ENCODE measurements at regions not wholly inside any gene's neighbourhood (a gene's known extent, or its start where the extent isn't known, plus 50 kb on each side); places are given as distances from the start of the nearest gene placed in this dataset.

DNA sequence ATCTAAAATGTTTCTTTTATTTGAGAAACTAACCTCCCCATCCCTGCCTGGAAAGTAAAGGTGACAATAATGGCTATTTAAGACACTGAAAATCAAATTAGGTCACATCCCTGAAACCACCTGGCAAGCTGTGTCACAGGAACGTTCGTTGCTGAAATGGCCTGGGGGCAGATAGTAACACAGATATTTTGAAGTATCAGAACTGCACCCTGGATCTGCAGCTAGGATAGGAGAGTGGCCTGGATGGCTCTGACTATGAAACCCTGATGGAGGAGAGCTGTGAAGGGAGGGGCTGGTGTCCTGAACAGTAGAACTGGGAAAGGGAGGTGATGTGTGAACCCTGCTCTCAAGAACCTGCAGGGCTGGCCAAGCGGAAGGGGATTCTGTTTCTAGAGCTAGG is 648.3 kb upstream of the CFAP20DC start:
- no peak for DNase-seq

DNA sequence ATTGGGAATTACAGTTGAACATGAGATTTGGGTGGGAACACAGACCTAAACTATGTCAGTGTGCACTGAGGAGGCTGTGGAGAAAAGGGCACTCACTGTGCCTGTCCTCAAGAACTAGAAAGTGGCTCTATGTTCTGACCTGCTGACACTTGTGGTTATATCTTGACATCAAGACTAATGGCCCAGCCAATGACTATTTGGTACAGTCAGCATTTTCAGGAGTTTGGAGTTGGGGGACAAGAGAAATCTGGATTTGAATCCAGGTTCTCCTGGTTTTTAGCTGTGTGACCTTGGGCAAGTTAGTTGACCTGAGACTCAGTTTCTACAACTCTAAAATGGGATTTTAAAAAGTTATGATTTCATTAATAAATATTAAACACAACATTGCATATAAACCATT is 647.0 kb upstream of the CFAP20DC start:
- DNase-seq, result no peak

DNA sequence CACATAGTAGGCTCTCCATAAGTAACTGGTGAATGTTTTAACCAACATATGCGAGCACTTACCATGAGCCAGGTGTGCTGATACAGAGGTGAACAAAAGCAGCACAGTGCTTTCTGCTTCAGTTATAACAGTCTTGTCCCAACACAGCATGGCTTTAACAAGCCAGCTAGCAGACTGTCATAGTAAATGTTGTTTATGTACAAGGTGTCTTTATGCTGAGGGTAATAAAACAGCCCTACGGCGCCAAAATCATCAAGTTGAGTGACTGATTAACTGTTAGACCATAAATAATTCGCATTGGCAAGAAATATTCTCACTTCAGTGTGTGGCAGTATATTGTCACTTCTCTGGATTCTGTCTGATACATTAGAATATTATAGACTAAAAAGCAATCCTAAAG is 646.0 kb upstream of the CFAP20DC start:
- DNase-seq, result no peak

DNA sequence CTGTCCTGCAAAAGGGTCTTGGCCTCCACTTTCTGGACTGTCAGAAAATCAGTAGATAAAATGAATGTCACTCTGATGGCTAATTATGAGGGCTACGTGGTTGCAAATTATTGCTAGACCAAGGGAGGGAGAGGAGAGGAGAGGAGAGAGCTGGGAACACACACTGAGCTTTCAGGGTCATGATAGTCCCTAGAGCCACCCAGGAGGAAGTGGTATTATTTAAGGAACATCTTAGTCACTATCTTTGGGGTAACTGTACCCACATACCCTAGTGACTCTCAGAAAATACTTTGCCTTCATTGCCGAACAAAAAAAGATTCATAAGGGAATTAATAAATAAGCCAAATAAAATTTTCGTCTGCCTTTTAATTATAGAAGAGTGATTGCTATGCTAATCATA is 642.3 kb upstream of the CFAP20DC start:
- no peak for DNase-seq

DNA sequence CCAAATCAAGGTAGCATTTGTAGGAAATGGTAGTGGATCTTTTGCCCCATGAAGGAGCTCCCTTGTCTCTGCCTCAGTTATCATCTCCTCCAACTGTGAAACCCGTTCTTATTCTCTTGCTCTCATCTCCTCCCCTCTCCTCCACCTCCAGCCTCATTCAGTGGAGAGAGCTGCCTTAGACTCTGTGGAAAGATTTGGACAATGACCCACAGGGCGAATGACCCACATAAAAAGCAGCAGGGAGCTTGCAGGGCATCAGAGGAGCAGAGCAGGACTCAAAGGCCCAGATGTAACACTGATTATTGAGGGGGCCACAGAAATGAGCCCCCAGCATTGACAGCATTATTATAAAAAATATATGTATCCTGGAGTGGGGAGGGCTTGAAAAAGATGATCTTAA is 641.1 kb upstream of the CFAP20DC start:
- DNase-seq, result no peak

DNA sequence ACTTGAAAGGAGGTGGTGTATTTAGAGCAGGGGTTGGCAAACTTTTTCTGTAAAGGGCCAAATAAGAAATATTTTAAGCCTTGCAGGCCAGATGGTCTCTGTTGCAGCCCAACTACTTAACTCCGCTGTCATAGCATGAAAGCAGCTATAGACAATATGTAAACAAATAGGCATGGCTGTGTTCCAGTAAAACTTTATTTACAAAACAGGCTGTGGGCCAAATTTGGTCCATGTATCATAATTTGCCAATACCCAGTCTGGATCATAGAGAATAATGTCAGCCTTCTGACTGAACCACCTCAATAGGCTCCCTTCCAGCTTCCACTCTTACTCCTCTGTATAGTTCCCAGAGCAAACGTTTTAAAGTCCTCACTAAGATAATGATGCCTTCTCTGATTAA is 638.8 kb upstream of the CFAP20DC start:
- no peak for DNase-seq

DNA sequence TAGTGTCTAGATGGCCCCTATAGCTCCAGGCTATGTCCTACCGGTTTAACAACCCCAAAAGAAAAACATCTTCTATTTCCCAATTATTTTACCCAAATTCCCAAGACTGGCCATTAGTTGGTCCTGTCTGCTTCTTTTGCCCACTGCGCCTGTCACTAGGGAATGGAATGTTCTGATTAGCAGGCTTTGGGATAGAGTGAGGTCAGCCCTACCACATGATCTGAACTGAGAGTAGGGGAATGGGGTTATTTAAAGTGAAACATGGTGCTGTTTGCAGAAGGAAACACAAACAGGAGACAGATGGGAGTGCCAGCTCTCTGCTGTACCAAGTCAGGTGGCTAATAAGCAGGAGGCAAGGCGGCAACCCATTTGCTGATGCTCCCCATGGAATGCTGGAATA is 635.6 kb upstream of the CFAP20DC start:
- DNase-seq, result no peak

DNA sequence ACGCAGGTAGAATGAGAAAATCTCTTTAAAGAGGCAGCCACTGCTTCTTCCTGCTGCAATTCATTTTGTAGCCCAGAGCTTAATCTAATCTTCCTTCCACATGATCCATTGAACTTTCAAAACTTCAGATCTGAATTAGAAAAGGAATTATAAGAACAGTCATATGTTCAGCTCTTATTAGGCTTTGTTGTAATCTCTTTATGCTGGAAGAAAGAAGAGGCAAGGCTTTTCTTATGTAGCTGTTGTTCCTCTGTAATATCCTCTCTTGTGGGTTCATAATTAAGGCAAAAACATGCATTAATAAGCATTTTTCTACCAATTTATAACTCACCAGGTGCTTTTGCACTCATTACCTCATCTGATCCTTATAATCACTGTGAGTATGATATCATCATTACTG is 634.9 kb upstream of the CFAP20DC start:
- no peak for DNase-seq

DNA sequence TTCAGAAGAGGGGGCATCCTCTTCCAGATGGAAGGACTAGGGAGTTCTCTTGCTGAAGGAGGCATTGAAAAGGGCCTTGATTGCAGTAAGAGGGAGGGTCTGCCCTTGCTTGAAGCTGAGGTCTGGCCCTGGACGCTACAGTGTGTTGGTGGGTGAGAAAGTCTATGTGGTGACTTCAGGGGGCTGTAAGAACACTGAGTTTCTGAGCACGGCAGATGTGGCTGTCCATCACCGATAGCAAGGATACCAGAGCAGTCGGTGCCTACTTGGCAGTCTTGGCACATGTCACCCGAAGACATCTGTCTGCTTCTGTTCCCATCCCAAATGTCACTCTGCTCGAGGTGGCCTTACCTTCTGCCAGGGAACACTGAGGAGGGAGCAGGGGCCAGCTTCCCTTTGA is 631.1 kb upstream of the CFAP20DC start:
- no peak for DNase-seq

DNA sequence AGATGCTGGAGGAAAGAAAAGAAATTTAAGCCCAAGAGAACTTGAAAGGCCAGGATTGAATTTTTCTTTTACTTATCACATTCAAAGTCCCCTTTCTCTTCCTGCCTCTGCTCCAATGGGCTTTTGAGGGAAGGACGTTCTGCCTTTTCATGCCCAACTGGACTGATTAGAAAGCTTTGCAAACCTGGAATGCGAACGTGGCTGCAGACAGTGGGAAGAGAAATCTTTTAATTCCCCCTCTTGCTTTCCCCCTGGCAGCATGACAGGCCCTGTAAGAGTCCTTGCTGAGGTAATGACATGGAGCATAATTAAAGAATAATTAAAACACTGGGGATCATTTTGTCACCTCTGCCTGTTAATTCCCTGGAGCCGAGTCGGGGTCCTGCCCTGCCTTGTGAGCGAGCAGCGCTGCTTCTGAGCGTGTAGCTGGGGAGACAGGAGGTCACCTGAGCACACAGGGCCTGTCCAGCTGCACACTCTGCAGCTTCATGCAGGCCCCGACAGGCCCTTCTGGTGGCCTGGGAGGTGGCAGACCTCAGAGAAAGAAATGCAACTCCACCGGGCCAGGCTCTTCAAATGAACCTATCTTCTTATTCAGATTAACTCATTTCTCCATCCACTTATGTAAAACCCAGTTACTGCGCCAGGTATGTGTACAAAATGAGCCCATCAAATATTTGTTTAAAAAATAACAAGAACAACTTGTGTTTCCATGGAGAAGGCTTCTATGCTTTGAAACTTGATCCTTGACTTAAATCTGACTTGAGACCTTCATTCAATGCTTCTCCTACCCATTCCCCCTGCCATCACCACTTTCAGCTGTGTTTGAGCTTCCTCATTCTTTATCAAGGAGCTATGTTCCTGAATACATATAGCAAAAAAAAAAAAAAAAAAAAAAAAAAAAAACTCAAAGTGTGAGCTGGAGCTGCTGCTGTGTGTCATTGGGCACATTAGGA is 628.2 kb upstream of the CFAP20DC start:
- DNase-seq, result no peak

DNA sequence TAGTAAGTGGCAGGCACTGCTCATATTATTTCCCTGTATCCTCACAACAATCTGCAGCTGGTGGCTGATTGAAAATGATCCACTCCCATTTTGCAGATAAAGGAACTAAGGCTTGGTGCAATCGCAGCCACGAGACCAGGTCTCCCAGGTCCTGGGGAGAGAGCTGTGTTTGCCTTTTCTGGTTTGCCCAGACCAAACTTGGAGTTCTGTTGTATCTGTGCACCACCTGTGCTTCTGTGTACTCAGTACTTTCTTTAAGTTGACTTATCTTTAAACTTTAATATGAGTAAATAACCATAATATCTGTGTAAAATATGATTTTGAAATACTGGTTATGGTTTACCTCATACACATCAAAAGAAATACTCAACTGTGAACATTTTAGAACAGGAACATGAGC is 625.7 kb upstream of the CFAP20DC start:
- DNase-seq, result no peak

DNA sequence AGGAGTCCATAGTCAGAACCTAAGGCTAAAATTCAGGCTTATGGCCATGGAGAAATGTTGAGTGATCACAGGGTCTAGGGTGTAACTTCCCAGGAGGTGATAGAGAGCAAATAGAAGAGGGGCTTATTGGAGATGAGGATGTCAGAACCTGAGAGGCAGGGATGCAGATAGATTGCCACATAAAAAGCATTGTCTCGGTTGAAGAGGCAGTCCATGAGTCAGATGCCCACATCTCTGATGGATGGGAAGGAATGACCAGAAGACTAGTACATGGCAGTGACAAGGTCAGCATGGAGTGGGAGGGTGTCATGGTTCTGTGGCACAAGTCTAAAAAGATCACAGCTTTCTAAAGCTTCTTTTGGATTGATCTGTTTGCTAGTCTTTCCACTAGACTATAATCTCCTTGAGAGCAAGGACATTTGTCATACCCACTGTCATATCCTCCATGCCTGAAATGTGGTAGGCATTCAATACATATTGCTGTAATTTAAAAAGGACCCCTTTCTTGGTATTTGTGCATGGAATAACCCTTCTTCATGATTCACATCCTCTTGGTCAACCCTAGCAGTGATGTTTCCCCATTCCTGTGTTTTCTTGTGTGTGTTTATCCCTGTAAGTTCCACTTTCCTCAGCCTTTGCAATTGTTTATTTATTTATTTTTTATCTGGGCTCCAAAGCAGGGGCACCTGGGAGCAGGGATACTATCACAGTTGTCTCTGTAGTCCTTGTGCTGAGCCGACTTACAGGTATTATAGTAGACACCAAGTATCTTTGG is 613.4 kb upstream of the CFAP20DC start:
- DNase-seq, result no peak

DNA sequence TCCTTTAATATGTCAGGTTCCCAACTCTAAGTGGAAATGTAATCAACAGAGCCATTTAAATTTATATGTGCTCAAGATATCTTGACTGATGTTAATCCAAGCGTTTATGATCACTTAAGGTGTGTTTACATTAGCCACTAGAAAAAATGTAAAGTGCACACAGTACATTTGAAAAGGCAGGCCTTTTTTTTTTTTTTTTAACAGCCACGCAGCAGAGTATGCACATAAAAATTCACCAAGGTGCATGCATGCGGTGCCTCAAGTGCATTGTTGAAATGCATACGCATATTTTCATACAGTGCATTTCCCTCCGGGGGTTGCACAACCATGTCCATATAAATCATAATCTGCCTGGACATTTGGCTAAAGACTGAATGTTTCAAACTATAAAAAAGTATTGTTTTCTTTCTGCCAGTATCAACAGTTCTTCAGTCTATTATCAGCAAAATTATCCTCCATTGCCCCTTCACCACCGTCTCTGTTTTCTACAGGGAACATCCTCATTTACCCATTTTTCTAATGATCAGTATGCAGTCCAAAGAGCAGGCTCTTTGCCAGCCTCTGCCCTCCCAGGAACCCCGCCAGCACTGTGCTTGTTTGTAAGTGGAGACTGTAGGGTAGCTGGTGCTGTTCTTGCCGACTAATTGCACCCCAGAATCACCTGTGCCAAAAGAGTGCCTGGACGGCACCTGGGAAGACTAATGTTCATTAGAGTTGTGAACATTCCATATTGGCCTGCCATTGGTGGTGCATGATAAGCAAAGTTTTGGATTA is 611.2 kb upstream of the CFAP20DC start:
- DNase-seq, result no peak

DNA sequence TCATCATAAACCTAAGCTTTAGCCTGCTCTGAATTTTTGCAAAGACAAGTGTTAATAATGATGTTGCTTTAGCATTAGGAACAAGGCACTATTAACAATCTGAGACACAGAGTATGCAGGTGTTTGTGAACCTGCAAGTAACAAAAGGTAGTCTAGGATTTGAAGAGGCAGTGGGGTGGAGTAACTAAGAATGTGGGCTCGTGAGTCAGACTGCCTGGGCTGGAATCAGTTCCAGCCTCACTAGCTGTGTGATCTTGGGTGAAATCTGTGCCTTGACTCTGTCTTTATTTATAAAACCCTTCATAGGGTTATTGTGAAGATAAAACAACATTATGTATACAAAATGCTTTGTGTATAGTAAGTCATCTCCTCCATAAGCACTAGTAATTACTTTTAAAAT is 610.6 kb upstream of the CFAP20DC start:
- no peak for DNase-seq

DNA sequence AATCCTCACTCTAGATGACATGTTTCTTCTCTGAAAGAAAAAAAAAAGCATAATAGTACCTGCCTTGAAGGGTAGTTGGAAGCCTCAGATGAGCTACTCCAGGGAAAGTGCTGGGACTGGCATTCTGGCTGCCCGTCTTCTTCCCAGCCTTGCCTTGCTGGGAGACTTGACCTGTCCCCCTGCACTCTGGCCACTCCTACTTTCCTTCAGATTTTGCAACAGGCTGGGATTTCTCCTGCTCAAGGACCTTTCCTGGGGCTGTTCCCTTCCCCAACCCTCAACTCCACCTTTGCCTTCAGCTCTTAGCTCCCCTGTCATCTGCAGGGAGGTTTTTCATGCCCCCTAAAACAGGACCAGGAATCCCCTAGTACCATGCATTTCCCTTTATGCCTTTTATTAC is 609.9 kb upstream of the CFAP20DC start:
- DNase-seq, result no peak

DNA sequence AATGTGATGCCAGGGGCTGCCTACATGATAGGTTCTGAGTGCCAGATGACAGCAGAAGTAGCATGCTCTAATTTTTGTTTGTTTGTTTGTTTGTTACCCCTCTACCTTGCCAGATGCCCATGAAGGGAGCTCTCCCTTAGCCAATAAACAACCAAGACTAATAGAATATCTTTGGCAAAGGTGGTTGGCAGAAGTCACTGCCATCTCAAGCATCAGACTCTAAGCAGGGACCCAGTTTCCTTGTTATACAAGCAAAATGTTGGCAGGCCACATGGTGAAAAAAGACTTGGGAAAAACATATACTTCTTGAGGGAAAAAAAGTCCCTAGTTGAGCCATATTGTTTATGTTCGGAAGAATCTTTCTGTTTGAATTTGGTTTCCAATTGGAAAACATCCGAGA is 609.0 kb upstream of the CFAP20DC start:
- no peak for DNase-seq

DNA sequence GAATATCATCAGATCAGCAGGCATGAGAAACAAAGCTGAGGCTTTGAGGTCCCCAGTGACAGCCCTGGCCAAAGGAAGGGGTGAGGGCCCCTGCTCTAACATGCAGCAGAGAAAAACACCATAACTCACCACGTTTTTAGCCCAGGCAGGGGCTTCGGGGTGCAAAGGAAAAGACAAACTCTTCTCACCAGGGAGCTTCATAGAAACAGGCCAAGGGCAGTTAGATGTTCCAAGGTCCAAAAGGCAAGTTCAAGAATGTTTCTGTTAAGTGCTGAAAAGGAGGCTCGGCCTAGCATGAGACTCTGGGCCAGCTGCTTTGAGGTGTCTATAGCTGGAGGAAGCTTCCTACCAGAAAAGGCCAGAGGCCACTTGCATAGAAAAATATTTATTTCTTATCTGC is 608.4 kb upstream of the CFAP20DC start:
- DNase-seq, result no peak

DNA sequence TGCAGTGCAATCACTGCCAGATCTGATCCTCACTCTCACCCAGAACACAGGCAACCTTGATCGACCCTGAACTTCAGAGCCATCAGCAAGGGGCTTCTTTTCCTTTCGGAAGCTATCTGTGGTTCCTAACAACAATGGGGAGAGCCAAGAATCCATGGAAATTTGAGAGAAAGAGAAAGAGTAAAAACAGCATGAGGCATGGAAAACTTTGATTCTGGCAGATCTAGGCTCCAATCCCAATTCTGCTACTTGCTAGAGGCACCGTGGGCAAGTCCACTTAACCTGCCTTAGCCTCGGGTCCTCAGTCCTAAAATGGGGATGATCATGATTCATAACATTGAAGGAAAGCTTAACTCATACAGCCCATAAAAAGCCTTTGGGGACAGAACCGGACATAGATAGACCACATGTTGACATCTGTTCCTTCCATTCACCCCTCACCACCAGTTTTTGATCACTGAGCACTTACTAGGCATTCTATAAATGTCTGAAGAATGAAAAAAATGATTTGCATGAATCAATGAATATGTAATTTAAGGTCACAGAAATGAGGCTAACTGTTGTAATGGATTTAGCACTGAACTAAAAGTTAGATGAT is 605.7 kb upstream of the CFAP20DC start:
- DNase-seq, result no peak

DNA sequence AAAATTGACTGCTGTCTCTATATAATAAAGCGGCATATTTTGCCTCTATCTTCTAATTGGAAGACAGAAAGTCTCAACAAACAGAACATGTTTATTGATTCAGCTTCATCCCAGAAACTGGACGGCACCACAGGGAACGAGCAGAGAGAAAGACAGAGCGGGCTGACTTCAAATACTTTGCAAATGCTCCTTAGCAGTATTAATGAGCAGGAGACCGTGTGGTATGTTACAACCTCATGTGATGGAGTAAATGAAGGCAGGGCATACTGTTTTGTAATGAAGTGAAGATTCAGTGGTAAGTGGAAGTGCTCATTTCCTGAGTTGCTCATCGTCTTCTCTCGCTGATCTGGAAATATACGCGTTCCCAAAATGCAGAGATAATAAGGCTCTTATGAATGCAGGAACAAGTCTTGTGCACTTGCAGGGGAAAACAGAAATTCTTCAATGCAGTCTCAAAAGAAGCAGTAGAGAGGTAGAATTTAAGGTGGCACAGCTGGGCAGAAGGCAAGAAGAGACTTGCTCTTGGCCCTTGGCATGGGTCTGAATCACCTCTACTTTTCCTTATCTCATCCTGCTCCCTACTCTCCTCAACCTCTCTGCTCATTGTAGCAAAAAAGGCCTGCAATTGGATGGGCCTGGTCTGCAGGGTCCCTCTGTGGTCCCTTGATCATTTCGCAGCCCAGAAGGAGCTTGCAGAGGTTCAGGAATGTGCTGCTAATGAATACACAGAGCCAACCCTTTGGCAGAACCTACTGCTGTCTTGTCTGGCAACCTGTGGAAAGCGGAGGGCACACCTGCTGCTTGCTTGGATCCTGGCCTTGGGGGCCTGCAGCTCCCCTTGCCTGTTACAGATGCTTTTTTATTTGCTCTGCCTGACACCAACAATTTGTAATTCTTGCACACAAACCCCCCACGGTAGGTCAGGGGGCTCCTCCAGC is 604.9 kb upstream of the CFAP20DC start:
- no peak for DNase-seq

DNA sequence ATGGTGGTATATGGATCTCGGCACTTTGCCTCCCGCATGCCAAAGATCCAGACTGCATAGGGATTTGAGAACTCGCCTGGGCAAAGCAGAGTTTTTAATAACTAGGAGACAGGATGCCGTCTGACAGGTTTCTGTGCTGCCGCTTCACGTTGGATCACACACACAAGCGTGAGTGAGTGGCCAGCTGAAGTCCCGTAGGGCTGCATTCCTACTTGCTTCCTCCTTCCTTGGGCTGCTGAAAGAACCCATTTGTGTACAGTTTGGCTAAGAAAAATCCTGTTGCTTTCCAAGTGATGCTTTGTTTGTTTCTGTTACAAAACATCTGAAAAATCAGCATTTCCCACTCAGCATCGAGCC is 604.3 kb upstream of the CFAP20DC start:
- DNase-seq, result no peak

DNA sequence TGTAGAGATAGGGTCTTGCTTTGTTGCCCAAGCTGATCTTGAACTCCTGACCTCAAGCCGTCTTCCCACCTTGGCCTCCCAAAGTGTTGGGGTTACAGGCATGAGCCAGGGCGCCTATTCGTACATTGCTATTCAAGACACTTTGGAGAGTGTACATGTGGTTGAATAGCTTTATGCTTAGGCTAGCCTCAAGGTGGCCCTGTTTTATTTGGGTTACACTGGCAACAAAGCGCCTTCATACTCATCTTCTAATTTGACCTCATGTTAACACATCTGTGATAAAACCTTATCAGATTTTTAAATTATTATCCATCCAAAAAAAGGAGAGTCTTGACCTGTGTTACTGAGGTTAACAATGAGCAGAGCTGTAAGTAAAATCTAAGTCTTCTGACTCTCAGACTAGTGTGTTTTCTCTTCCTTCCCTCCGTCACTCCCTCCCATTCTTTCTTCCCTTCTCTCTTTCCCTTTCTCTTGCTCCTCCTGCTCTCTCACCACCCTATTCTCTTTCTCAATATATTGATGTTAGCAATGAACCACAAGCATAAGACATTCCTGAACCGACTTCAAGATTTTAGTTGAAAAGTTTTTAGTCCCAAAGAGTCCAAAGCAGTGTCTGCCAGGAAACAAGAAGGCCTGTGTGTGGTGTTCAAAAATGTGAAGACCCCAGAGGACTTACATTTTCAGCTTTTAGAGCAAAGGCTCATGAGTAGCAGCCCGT is 603.7 kb upstream of the CFAP20DC start:
- DNase-seq, result no peak

Measured in stimulated activated CD4-positive, alpha-beta T cell treated with anti-CD3 and anti-CD28 coated beads, Interleukin-12 subunit alpha, Interleukin-12 subunit beta, amount 100 ng/mL, for 4 hours (primary cell).